ENCODE measurements at regions not wholly inside any gene's neighbourhood (a gene's known extent, or its start where the extent isn't known, plus 50 kb on each side); places are given as distances from the start of the nearest gene placed in this dataset.

- TF ChIP-seq FOXA2 (IDR thresholded peaks at IDR 0.05) = no peak
- no peak for TF ChIP-seq MAX (IDR thresholded peaks at IDR 0.05)
- TF ChIP-seq ZBTB33 (IDR thresholded peaks at IDR 0.05) = no peak
- no peak for TF ChIP-seq EGR1 (IDR thresholded peaks at IDR 0.05; ENCODE audit: low read depth in 2 of 2)
- TF ChIP-seq NR2F2 (IDR thresholded peaks at IDR 0.05) = no peak
- TF ChIP-seq SP1 (IDR thresholded peaks at IDR 0.05) = no peak
Observed at GRCh38 chr15:24764375-24765171, 89.0 kb downstream of the NPAP1 start (continued).

GRCh38 chr15:24766511-24767133, 91.0 kb downstream of the NPAP1 start:
- DNase-seq (ENCODE audit: low spot score) = no peak
- 61% methylated on average over 1 of the region's 1 CpG for WGBS
- TF ChIP-seq YY1 (IDR thresholded peaks at IDR 0.05) = no peak
- TF ChIP-seq ZBTB33 (IDR thresholded peaks at IDR 0.05) = no peak
- no peak for TF ChIP-seq RAD21 (IDR thresholded peaks at IDR 0.05)
- no peak for TF ChIP-seq GABPA (IDR thresholded peaks at IDR 0.05 in 1 of 2, conservative IDR thresholded peaks at IDR 0.05 in 1 of 2)
- TF ChIP-seq ATF3 (IDR thresholded peaks at IDR 0.05) = no peak
- TF ChIP-seq EGR1 (IDR thresholded peaks at IDR 0.05; ENCODE audit: low read depth in 2 of 2) = no peak
- TF ChIP-seq TAF1 (conservative IDR thresholded peaks at IDR 0.05) = no peak
- no peak for TF ChIP-seq REST (IDR thresholded peaks at IDR 0.05)
- no peak for TF ChIP-seq FOXA2 (IDR thresholded peaks at IDR 0.05)
- no peak for TF ChIP-seq FOXA1 (IDR thresholded peaks at IDR 0.05)
- no peak for TF ChIP-seq HNF4A (conservative IDR thresholded peaks at IDR 0.05)
- TF ChIP-seq JUND (IDR thresholded peaks at IDR 0.05) = no peak
- no peak for TF ChIP-seq NR2F2 (IDR thresholded peaks at IDR 0.05)
- TF ChIP-seq RXRA (IDR thresholded peaks at IDR 0.05) = no peak

More at GRCh38 chr15:24766511-24767133, 91.0 kb downstream of the NPAP1 start:
- H3K9ac ChIP-seq (ENCODE audit: low read depth in 1 of 2, low read length in 2 of 2) = no peak overlapping the region
- H3K27me3 ChIP-seq (ENCODE audit: control insufficient read depth in 4 of 4, insufficient read depth in 4 of 4, low read length in 3 of 4) = no peaks in the 10 kb centered on the region
- no peak overlapping the region for H3K27ac ChIP-seq (ENCODE audit: low read depth in 1 of 2, low read length in 2 of 2)
- H3K4me1 ChIP-seq (ENCODE audit: control insufficient read depth in 4 of 4, insufficient read depth in 4 of 4, low read length in 3 of 4) = no peaks in the 10 kb centered on the region
- no peaks in the 10 kb centered on the region for H3K36me3 ChIP-seq (ENCODE audit: control insufficient read depth in 4 of 4, insufficient read depth in 3 of 4, low read depth in 1 of 4, low read length in 3 of 4)
- H3K4me3 ChIP-seq (ENCODE audit: low read depth in 1 of 3, low read length in 3 of 3) = no peak overlapping the region
- H3K9me3 ChIP-seq (ENCODE audit: control insufficient read depth in 4 of 4, low read length in 3 of 4) = peaks cover 0 to 2% (median 0%) of the 10 kb centered on the region in 4 donors

Data from liver (tissue), 7 donors.